HEK293 (cell line): ENCODE measurements at regions not wholly inside any gene's neighbourhood (a gene's known extent, or its start where the extent isn't known, plus 50 kb on each side); places are given as distances from the start of the nearest gene placed in this dataset.

Experiments used
- CTCF ChIA-PET: fragments of 350-600 bp; formaldehyde crosslinking; extraction: SDS; loops from one replicate; lab custom pipeline; 2021; ENCODE audit warnings: antibody characterized with exemption; lab: Yijun Ruan, JAX
- POLR2A ChIA-PET: fragments of 300-600 bp; formaldehyde crosslinking; extraction: SDS; loops from one replicate; lab custom pipeline; 2020; ENCODE audit warnings: antibody characterized with exemption, inconsistent platforms; lab: Yijun Ruan, JAX
- H3K27ac ChIP-seq: fragments of 200-500 bp; sonication (Bioruptor generic); 2 replicates; pipeline ENCODE4 v1.5.1; 2014; ENCODE audit warnings: low read depth, low read length, control low read depth, inconsistent platforms; ENCODE audit errors: extremely low read depth
- H3K36me3 ChIP-seq, 2 experiments: fragments of 200-500 bp in 1 of 2; sonication (Bioruptor generic) in 1 of 2; 1 replicate in 1 of 2; 2 replicates in 1 of 2; pipeline ENCODE4 v1.5.1; 2014 to 2017; ENCODE audit warnings: inconsistent platforms in 2 of 2, low read length in 2 of 2; ENCODE audit not compliant: control insufficient read depth in 2 of 2, insufficient read depth in 1 of 2
- H3K4me1 ChIP-seq: fragments of 200-500 bp; sonication (Bioruptor generic); 2 replicates; pipeline ENCODE4 v1.5.1; 2014; ENCODE audit warnings: mild to moderate bottlenecking, low read length, inconsistent platforms; ENCODE audit not compliant: control insufficient read depth, insufficient read depth
- H3K4me3 ChIP-seq: 2 replicates; pipeline ENCODE4 v1.5.1; 2011; ENCODE audit warnings: low read depth, mild to moderate bottlenecking, control low read depth, low read length, moderate library complexity
- H3K9me3 ChIP-seq: fragments of 200-500 bp; sonication (Bioruptor generic); 2 replicates; pipeline ENCODE4 v1.5.1; 2014; ENCODE audit warnings: low read depth, low read length, inconsistent platforms; ENCODE audit not compliant: control insufficient read depth, insufficient read depth
- ELK4 ChIP-seq: IDR thresholded peaks from 2 replicates; pipeline ENCODE4 v1.6.1; 2011; ENCODE audit warnings: mild to moderate bottlenecking, low read depth, low read length, borderline replicate concordance
- FEZF1 ChIP-seq: fragments of 450-650 bp; formaldehyde crosslinking; IDR thresholded peaks from 2 replicates; pipeline ENCODE4 v1.5.1; 2016; ENCODE audit warnings: missing biosample characterization, missing genetic modification characterization
- HOXA7 ChIP-seq: sonication (generic); formaldehyde crosslinking; IDR thresholded peaks from 2 replicates; pipeline ENCODE4 v1.8.1; 2022; ENCODE audit warnings: missing genetic modification reagents, borderline replicate concordance
- KLF10 ChIP-seq: fragments of 450-650 bp; IDR thresholded peaks from 2 replicates; pipeline ENCODE4 v1.5.1; 2018; ENCODE audit warnings: missing biosample characterization, mild to moderate bottlenecking, missing genetic modification characterization
- KLF7 ChIP-seq: fragments of 450-650 bp; formaldehyde crosslinking; IDR thresholded peaks from 2 replicates; pipeline ENCODE4 v1.5.1; 2016; ENCODE audit warnings: missing biosample characterization, missing genetic modification characterization, borderline replicate concordance
- PRDM10 ChIP-seq: fragments of 450-650 bp; formaldehyde crosslinking; IDR thresholded peaks from 2 replicates; pipeline ENCODE4 v1.5.1; 2016; ENCODE audit warnings: missing biosample characterization, missing genetic modification characterization
- ZBTB10 ChIP-seq: fragments of 450-650 bp; formaldehyde crosslinking; IDR thresholded peaks from 2 replicates; pipeline ENCODE4 v1.5.1; 2016; ENCODE audit warnings: missing biosample characterization, missing genetic modification characterization
- ZNF155 ChIP-seq: fragments of 450-650 bp; formaldehyde crosslinking; IDR thresholded peaks from 2 replicates; pipeline ENCODE4 v1.5.1; 2016; ENCODE audit warnings: missing biosample characterization, missing genetic modification characterization
- ZNF391 ChIP-seq: fragments of 450-650 bp; formaldehyde crosslinking; IDR thresholded peaks from 2 replicates; pipeline ENCODE4 v1.5.1; 2016; ENCODE audit warnings: low read depth, missing biosample characterization, missing genetic modification characterization, borderline replicate concordance
- ZNF398 ChIP-seq: fragments of 450-650 bp; formaldehyde crosslinking; IDR thresholded peaks from 2 replicates; pipeline ENCODE4 v1.5.1; 2017; ENCODE audit warnings: missing biosample characterization, missing genetic modification characterization
- ZNF488 ChIP-seq: fragments of 450-650 bp; formaldehyde crosslinking; IDR thresholded peaks from 2 replicates; pipeline ENCODE4 v1.5.1; 2016; ENCODE audit warnings: missing biosample characterization, missing genetic modification characterization
- ZNF548 ChIP-seq: fragments of 450-650 bp; formaldehyde crosslinking; IDR thresholded peaks from 2 replicates; pipeline ENCODE4 v1.5.1; 2016; ENCODE audit warnings: missing biosample characterization, missing genetic modification characterization
- ZNF561 ChIP-seq: fragments of 450-650 bp; IDR thresholded peaks from 2 replicates; pipeline ENCODE4 v1.5.1; 2018; ENCODE audit warnings: missing biosample characterization, missing genetic modification characterization, borderline replicate concordance
- ZNF585B ChIP-seq: fragments of 450-650 bp; formaldehyde crosslinking; IDR thresholded peaks from 2 replicates; pipeline ENCODE4 v1.5.1; 2016; ENCODE audit warnings: missing biosample characterization, missing genetic modification characterization
- ZNF600 ChIP-seq: fragments of 450-650 bp; formaldehyde crosslinking; IDR thresholded peaks from 2 replicates; pipeline ENCODE4 v1.5.1; 2016; ENCODE audit warnings: missing biosample characterization, missing genetic modification characterization
- ZNF639 ChIP-seq: fragments of 450-650 bp; formaldehyde crosslinking; IDR thresholded peaks from 2 replicates; pipeline ENCODE4 v1.5.1; 2016; ENCODE audit warnings: missing biosample characterization, missing genetic modification characterization
- ZNF707 ChIP-seq: fragments of 450-650 bp; formaldehyde crosslinking; IDR thresholded peaks from 2 replicates; pipeline ENCODE4 v1.5.1; 2016; ENCODE audit warnings: missing biosample characterization, missing genetic modification characterization
- ZNF747 ChIP-seq: fragments of 450-650 bp; formaldehyde crosslinking; IDR thresholded peaks from 2 replicates; pipeline ENCODE4 v1.5.1; 2016; ENCODE audit warnings: missing biosample characterization, missing genetic modification characterization
- ZSCAN30 ChIP-seq: fragments of 450-650 bp; IDR thresholded peaks from 2 replicates; pipeline ENCODE4 v1.5.1; 2018; ENCODE audit warnings: missing biosample characterization, mild to moderate bottlenecking, missing genetic modification characterization, moderate library complexity
- ZSCAN4 ChIP-seq: fragments of 450-650 bp; formaldehyde crosslinking; IDR thresholded peaks from 2 replicates; pipeline ENCODE4 v1.5.1; 2017; ENCODE audit warnings: missing biosample characterization, missing genetic modification characterization

- TF ChIP-seq KLF7 (no peak), ZSCAN30 (tag by site-specific recombination) (no peak), ZNF391 (no peak), HOXA7 (CRISPR knock-in tag) (no peak)
These were observed 175.3 kb upstream of the MPHOSPH6 start (continued) for GRCh38 chr16:82345318-82345717.

- Histone ChIP-seq H3K9me3 (no peaks in the 10 kb centered on the region), H3K27ac (no peak overlapping the region), H3K36me3 (no peaks in the 10 kb centered on the region), H3K4me1 (no peaks in the 10 kb centered on the region), H3K4me3 (no peak overlapping the region)
- POLR2A ChIA-PET, result no interaction called here
- no peak for TF ChIP-seq FEZF1
- no peak for TF ChIP-seq ZNF707 (tag by site-specific recombination)
- no peak for TF ChIP-seq ZNF600
- no peak for TF ChIP-seq ZBTB10 (tag by site-specific recombination)
- no peak for TF ChIP-seq ZNF639 (tag by site-specific recombination)
- CTCF ChIA-PET, result interaction anchor here (0.7 to 2.5 kb wide), 6 partner anchors 8 to 112 kb away, joined by 4 to 62 read pairs (median 6); no protein-coding TSS in a partner anchor
These were observed 174.1 kb upstream of the MPHOSPH6 start for GRCh38 chr16:82344157-82344556.

GRCh38 chr16:82341146-82341669, 171.2 kb upstream of the MPHOSPH6 start:
- POLR2A ChIA-PET, result no interaction called here
- TF ChIP-seq PRDM10 (tag by site-specific recombination), result no peak
- no peak for TF ChIP-seq ZNF548 (tag by site-specific recombination)
- TF ChIP-seq ZNF747 (tag by site-specific recombination), result no peak
- TF ChIP-seq ZNF707 (tag by site-specific recombination), result no peak
- TF ChIP-seq ZNF585B (tag by site-specific recombination), result no peak
- no peak for TF ChIP-seq ZNF488 (tag by site-specific recombination)
- TF ChIP-seq ZNF561 (tag by site-specific recombination), result no peak
- no peak for TF ChIP-seq ZSCAN4 (tag by site-specific recombination)
- TF ChIP-seq KLF10 (tag by site-specific recombination), result no peak
- no peak for TF ChIP-seq ELK4
- TF ChIP-seq ZNF155 (tag by site-specific recombination), result no peak
- TF ChIP-seq ZNF398 (tag by site-specific recombination), result no peak
- H3K9me3 ChIP-seq, result no peaks in the 10 kb centered on the region
- H3K27ac ChIP-seq, result no peak overlapping the region
- no peaks in the 10 kb centered on the region for H3K36me3 ChIP-seq
- no peaks in the 10 kb centered on the region for H3K4me1 ChIP-seq
- no peak overlapping the region for H3K4me3 ChIP-seq
- CTCF ChIA-PET, result interaction anchor here (0.6 to 1.5 kb wide), 3 partner anchors 17 to 78 kb away, joined by 5 to 13 read pairs (median 5); no protein-coding TSS in a partner anchor
